Activated CD4-positive, alpha-beta T cell treated with anti-CD3 and anti-CD28 coated beads for 48 hours (primary cell): ENCODE measurements at regions not wholly inside any gene's neighbourhood (a gene's known extent, or its start where the extent isn't known, plus 50 kb on each side); places are given as distances from the start of the nearest gene placed in this dataset.

Source experiments
- DNase-seq: peaks from one replicate; pipeline ENCODE4 v3.0.0-alpha.2; 2020

DNA sequence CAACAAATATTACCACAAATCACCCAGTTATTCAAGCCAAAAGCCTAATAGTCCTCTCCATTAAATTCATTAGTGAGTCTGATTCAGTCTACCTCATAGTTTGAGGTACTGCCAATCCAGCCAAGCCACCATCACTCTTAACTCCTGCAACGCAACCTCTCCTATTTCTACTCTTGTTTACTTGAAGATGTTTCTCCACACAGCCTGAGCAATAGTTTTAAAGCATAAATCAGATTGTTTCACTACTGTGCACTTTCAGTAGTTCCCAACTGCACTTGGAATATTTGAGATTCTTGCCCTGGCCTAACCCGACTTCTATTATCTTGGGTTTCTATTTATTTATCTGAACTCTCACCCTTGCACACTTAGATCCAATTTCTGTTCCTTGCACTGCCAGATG lies 85.5 kb downstream of the YIPF5 start:
- no peak for DNase-seq

DNA sequence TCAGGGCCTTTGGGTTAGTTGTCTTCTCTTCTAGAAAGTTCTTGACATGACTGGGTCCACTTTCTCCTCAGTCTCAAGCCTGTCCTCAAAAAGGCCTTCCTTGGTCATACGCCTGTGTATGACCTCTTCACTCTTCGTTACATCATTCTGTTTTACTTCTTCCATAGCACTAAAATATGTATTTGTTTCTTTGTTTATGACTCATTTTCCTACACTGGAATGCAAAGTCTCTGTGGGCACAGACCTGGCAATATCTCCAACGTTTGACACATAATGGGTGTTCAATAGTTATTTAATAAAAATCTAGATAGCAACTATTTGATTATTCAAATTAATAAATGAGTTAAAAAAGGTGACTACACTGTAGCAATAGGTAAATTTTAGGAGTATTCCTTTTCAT lies 85.1 kb downstream of the YIPF5 start:
- DNase-seq, result no peak

DNA sequence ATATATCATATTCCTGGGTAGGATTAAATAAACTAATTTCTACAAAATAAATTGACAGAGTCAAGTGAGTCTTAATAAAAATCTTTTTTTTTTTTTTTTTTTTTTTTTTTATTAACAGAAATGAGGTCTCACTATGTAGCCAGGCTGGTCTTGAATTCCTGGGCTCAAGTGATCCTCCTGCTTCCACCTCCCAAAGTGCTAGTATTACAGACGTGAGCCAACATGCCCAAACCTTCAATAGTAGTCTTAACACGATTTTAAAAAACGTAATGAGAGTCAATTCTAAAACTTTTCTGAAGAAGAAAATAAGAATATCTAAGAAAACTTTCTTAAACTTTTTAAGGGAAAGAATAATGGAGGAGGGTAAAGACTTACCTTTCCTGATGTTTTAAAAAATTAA lies 84.2 kb downstream of the YIPF5 start:
- no peak for DNase-seq

DNA sequence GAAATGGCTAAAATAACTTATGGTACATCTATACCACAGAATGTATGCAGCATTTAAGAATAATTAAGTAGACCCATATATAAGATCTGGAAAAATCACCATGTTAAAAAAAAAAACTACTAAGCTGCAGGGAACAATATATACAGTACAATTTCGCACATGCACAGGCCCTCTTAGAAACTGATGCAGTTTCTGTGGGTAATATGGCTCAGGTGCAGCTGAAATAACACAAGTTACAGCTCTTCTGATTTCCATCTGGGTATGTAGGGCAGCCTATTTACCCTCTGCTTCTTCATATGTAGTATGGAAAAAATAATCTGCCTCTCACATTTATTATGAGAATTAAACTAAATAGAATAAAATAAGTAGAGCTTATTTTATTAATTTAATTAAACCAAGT lies 82.9 kb downstream of the YIPF5 start:
- no peak for DNase-seq

DNA sequence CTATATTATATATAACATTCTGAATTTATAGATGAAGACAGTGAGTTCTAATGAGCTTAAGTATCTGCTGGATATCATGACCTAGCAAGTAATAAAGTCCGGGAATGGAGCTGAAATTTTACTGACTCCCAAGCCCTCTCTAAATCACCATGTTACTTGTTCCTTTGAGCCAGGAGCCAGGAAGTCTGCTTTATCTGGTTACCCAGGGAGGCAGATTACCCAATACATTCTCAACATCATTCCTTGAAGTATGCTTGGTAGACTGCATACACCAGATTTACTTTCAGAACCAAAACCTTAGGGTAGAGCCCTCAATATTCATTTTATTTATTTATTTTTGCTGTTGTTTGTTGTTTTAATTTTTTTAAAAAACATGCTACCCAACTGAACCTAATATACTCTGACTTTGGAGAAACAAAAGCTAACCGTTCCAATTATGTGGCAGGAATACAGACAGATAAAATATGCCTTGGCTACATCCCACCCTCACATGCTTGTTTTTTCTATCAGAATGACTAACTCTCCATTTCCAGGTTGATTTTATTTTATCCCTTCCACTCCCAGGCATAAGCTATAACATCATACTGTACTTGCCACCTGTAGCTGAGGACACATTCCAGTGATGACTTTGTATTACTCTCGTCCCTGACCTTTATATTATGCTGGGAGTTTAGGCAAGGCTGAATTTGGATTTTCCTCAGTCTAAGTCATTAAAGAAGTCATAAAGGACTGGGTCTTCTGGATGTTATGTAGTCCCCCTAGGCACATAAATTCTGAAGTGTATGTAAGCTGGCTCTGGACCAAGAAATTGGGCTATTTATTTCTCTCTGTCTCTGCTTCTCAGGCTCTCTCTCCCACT lies 82.0 kb downstream of the YIPF5 start:
- no peak for DNase-seq

DNA sequence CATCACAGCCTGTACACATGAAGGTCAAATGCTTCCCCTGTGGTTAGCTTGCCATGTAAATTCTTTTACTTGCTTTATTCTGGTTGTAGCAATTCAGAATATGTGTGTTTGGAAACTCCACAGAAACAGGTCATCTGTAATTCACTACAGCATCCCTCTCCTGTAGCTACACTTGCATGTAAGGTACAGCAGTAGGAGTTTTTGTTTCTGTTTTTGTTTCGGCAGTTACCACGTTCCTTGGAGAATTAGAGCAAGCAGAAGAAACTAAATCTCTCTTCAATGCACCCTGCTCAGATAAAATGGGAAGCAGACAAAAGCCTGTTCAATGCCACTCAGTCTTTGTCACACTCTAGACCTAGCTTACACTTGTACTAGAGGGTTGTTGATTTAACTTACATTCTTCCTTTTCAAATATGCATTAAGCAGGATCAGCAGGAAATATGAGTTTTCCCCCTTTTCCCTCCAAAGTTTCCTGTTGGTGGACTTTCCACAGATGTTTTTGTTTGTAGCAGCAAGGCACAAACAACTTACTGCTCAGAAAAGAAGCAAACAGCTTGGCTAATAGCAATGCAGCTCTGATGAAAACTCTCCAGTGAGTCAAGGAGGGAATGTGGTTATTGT lies 80.9 kb downstream of the YIPF5 start:
- no peak for DNase-seq

DNA sequence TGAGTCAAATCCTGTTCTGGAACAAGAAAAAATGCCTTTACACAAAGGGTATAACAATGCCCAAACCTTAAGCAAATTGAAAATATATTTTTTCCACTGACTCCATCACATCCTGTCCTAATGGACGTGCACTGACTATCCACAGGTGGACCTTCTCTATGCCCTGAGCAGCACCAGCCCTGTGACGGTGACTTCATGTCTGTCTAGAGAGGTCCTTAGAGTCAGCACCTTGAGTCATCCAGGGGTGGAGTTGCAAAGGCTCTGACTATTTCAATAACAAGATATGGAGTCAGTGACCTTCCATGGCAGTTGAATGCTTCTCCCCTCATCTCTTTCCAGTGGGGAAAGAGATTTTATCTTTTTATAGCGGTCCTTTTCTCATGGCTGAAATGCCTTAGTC lies 78.0 kb downstream of the YIPF5 start:
- no peak for DNase-seq

DNA sequence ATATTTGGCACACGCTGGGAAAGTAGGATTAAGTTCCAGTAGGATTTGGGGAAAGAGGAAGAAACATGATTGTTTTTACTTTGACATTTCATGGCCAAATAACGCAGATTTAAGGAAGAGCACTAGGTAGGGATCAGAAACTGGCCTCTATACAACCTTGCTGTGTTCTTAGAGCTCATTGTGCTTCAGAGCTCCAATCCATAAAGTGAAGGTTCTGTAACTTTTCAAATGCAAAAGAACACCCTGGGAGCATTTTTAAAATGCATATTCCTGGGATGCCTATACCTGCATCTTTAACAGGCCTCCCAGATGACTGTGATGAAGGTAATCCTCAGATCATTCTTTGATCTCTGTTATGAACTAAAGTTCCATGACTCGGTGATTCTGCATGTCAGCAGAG lies 77.1 kb downstream of the YIPF5 start:
- DNase-seq, result no peak

DNA sequence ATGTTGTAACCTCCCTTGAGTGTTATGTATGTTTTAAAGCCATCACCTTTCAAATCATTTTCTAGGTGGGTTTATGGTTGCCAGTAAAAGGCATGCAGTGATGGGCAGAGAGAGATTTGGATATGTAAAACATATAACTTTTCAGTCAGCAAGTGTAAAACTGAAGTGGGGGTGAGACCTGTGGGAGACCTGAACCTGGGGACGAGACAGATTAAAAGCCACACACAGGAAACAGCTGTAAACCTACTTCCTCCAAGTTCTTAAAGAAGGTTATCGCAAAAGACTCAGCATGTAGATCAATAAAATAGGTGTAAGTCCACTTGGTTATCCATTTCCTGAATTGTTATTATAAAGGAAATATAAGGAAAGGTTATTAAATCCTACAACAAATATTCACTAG lies 76.6 kb downstream of the YIPF5 start:
- DNase-seq, result no peak

DNA sequence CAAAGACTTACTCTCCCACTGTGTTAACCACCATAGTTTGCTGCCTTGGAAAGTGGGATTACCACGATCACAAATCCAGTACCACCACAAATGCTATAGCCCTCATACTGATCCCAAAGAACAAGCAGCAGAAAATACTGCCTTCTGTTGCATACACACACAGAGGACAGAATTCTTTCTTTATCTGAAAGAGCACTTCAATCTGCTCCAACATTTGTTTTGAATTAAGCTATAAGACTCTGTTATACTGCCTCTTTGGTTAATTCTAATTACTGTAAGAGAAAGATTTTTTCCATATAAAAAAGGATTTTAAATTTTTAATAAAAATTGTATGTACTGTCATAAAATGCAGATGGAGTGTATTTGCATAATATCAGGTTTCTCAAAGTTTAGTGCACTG lies 69.8 kb downstream of the YIPF5 start:
- no peak for DNase-seq

DNA sequence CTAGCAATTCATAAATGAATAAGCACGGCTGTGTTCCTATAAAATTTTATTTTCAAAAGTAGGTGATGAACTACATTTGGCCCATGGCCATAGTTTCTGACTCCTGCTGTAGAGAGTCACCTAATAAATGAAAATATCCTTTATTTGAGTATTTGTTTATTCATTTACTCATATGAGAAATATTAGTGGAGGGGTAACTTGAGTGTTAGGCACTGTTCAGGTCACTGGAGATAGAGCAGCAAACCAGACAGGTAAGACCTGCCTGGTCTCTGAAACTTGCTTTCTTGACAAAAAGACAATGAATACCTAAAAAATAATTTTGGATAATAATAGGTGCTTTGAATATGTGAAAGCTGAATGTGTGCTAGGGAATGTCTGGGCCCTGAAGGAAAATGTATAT lies 68.8 kb downstream of the YIPF5 start:
- DNase-seq, result no peak

DNA sequence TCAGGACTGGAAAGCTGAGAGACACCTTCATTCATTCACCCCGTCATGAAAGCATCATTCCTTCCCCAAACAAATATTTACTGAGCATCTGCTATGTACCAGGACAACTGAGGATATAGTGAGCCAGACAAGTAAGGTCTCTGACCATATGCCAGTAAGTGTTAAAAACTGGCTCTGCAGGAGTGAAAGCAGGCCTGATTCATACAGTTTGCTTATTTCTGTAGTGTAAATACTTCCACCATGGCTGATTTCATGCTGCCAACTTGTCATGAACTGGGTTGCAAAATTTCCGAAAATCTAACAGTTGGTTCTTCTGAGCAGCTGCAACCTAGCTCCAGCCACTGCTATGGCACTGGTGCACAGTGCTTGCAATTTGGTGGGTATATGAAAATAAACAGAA lies 68.1 kb downstream of the YIPF5 start:
- DNase-seq, result no peak

DNA sequence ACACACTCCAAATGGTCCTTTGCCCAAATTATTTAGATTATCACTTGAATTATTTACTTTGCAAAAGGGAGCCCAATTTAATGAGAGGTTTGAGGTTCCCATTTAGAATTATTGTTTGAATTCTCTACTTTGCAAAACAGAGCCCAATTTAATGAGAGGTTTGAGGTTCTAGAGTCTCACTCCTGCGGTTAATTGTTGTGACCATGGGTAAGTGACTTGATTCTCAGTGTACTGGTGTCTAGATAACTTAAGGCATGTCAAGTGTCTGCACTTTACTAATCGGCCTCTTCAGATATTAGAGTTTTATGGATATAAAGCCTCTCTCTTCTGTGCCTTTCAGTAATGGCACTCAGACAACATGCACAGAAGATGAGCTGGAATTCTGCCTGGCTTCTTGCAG lies 67.5 kb downstream of the YIPF5 start:
- DNase-seq, result no peak

DNA sequence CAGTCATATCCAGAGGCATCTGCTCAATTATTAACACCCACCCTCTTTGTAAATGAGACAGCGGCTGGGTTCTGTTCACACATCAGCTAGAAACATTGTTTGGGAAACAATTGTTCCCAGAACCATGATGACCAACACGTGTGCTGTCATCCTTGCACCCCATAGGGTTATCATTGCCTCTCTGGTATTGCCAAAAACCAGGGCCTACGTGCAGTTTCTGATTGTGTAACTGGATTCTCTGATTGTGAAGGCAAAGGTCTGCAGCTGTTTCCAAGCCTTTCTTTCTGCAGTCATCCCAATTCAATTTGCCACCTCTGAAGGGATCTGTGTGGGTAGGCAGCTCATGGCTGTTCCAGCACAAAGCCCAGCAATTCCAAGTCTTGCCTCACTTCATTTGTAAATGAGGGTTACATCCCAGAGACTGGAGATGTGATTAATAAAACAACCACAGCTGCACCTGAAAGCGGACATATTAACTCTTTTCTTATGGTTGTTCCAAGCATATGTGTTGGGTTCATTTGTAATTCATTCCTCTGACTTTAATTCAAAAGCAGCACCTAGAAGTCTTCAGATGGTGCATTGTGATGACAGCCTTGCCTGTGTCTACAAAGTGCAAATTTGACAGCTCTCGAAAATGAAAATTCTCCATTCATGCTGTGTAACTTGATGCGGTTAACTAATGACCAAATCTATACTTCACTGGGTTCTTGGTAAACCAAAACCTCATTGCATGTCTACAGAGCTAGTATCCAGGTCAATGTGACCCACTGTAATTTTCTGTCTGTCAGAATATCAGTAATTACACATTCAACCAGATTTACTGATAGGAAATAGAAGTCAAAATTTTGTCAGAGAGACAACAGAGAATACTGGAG lies 66.6 kb downstream of the YIPF5 start:
- no peak for DNase-seq

DNA sequence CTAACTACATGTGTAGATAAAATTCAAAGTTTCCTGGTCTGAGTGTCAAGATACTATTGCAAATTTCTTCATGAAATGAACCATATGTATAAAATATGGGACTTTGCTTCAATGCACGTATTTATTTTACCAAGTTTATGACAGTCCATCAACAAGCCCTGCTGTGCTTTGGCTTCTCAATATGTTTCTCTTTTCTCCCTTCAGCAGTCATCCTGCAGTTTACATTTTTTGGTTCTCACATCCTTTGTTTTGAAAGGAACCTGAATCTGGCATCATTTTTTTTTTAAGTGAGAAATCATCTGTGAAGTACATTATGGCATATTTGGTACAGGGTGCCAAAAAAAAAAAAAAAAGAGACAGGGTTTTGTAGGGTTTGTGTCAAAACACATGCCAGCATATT lies 65.1 kb downstream of the YIPF5 start:
- DNase-seq, result no peak

DNA sequence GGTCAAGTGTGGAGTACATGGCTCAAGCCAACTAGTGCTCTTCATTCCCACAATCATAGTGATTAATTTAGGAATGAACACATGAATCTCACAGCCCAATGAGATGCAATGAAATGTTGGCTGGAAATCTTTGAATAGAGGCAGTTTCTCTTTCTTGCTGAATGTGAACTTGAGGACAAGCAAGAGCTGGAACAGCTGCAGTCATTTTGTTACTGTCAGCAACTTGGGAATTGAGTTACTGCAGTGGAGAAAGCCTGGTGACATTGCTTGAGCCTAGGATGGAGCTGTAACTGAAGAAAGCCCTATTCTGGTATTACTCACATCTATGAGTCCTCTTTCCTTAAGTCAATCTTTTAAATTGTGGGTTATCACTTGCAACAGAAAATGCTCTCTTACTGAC lies 62.3 kb downstream of the YIPF5 start:
- DNase-seq, result no peak
